NCI-H774 (cell line): ENCODE measurements at regions not wholly inside any gene's neighbourhood (a gene's known extent, or its start where the extent isn't known, plus 50 kb on each side); places are given as distances from the start of the nearest gene placed in this dataset.

ENCODE experiments used
- DNase-seq: peaks from one replicate; lab custom pipeline; 2025; lab: John Stamatoyannopoulos, UW

GRCh38 chr5:164392531-164392930, 887.1 kb downstream of the MAT2B start:
- DNase-seq = no peak

- DNase-seq = no peak
These were observed 889.3 kb downstream of the MAT2B start for GRCh38 chr5:164394686-164395194.

DNA sequence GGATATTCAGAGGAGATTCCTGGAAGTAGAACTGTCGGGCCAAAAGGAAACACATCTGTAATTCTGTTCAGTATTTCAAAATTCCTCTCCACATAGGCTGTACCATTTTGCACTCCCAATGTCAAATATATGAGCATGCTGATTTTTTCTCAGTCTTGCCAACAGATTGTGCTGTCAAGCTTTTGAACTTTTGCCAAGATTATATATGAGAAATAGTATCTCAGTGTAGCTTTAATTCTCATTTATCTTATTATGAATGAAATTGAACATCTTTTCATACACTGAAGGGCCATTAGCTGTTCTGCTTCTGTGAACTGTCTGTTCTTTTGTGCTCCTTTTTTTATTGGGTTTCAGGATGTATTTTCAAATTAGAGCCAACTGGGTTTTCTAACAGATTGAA, 907.1 kb downstream of the MAT2B start:
- no peak for DNase-seq

GRCh38 chr5:164420161-164420560, 914.7 kb downstream of the MAT2B start:
- no peak for DNase-seq

- no peak for DNase-seq
These were observed 917.0 kb downstream of the MAT2B start for GRCh38 chr5:164422400-164422799.

- DNase-seq = no peak
These were observed 926.4 kb downstream of the MAT2B start for GRCh38 chr5:164431634-164432304.

DNA sequence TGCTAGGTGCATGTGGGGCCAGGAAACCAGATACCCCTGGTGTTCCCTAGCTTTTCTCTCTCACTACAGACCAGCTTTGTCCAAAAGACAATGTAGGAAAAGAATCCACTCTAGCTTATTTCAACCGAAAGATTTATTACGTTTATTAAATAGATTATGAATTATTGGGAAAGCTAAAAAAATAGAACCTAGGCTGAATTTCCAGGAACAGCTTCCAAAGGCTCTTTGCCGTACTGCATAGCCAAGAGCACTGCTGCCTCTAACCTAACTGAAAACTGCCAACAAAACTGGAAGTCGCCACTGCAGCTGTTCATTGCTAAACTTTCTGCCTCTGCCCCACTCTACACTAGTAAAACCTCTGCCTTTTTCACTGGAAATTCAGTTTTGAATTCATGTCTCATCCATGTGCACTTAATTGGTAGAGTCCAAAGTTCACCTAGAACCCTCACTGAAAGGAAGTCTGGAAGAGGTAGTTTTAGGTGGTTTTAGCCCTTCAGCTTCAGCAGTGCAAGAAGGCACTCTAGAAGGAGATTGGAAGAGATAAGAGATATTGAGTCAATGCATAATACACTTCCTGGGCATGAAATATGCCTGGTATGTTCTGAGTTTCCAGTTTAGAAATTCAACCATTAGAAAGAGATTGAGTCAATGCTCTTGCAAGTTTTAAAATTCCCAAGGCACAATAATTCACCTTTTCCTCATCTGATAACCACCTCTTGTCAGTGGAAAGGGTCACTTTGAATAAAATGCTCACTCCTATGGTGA, 927.9 kb downstream of the MAT2B start:
- no peak for DNase-seq

GRCh38 chr5:164435576-164435975, 930.2 kb downstream of the MAT2B start:
- DNase-seq = no peak

DNA sequence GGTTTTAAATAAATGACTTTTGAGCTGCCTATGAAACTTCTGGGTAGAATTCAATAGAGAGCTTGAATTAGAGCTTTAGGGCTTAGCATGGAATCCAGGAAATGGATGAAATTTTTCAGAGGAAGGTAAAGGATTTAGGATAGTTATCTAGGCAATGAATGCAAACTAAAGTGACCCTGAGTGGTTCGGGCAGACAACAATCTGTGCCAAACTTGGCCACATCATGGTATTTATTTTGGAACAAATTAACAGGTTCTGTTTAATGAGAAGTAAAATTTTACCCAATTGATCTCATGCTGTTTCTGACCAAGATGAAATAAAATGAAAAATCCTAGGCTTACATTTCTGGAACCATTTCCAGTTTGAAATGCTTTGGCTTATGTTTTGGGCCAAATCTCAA, 934.4 kb downstream of the MAT2B start:
- DNase-seq = no peak

DNA sequence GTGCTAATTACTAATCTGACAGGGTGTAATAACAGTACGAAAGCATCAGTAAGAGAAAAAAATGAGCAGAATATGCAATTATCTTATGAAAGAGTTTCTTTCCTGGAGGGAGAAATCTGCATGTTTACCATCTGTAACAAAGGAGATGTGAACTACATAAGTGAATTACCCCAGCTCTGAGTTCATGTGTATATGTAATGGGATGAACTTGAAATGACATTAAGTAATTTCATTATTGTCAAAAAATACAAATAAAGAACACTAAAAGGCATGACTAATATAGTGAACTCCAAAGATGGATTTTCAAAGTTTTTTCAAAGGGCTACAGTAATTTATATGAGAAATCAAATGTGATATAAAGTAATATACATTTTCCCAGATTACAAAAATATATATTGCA, 944.0 kb downstream of the MAT2B start:
- DNase-seq = no peak

DNA sequence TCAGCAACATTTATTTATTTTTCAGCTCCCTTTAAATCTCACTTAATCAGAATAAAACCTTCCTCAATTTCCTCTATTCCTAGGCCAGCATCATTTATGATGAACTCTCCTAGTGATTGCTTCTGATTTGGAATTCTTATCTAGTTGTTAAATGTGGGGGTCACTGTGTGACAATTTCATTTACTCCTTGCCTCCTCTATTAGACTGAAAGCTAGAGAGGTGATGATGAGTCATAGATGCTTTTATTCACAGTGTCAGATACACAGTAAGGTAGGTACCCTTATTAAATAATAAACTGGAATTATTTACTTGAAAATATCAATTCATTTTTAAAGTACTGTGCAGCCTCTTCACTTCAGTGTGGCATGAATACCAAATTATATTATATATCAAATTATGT, 960.6 kb downstream of the MAT2B start:
- DNase-seq = no peak

DNA sequence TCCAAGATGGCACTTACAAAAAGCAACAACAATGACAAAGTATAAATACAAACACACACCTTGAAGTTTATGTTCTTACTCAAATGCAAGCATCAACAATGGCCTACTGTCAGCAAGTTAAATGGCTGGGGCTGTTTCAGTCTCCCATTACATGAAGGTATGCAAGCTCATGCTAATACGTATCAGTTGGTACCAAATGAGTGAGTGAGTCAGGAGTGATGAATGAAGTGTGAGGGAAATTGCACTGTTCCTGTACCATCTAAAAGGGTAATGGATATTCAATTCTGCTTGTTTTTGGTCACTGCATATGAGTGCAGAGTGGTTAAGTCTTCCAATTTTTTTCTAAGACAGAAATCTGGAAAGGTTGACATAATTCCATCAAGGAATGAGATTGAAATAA, 964.9 kb downstream of the MAT2B start:
- no peak for DNase-seq

DNA sequence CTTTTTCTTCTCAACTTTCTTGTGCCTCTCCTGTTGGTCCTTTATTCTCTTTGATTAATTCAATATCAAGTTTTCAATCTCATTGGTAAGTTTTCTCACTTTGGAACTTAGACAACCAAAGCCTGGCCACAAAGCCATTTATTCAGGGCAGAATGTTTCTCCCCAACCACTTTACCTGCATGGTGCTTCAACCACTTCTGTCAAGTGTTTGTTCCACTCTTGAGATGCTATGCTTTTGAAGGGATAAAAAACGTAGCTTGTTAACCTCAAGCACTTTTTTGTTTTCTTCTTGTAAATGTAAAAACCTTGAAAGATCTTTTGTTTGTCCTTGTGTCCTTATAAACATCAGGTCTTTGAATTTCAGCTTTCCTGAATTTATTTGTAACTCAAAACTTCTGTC, 966.7 kb downstream of the MAT2B start:
- peak; percentile 3 for DNase-seq

- peak; percentile 3 for DNase-seq
These were observed 970.0 kb downstream of the MAT2B start for GRCh38 chr5:164475339-164475977.

- no peak for DNase-seq
These were observed 975.9 kb downstream of the MAT2B start for GRCh38 chr5:164481270-164481669.

- no peak for DNase-seq
These were observed 976.9 kb downstream of the MAT2B start for GRCh38 chr5:164482351-164482750.

GRCh38 chr5:164484948-164485347, 979.5 kb downstream of the MAT2B start:
- no peak for DNase-seq

DNA sequence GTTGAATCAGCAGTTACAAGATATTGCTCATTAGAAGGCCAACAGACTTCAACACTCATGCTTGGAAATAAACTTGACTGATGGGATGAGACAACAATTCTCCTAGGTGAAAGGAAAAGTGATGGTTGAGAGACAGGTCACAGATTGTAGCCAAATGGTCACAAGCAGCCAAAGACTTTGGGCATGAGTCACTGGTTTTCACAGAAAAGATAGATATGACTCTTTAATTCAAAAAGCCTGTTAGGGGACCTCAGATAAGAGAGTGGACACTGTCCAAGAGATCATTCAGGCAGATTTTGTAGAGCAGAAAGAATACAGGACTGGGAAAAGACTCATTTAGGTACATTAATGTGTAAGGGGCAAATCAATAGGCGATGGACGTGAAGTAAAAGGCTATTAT, 982.5 kb downstream of the MAT2B start:
- no peak for DNase-seq

DNA sequence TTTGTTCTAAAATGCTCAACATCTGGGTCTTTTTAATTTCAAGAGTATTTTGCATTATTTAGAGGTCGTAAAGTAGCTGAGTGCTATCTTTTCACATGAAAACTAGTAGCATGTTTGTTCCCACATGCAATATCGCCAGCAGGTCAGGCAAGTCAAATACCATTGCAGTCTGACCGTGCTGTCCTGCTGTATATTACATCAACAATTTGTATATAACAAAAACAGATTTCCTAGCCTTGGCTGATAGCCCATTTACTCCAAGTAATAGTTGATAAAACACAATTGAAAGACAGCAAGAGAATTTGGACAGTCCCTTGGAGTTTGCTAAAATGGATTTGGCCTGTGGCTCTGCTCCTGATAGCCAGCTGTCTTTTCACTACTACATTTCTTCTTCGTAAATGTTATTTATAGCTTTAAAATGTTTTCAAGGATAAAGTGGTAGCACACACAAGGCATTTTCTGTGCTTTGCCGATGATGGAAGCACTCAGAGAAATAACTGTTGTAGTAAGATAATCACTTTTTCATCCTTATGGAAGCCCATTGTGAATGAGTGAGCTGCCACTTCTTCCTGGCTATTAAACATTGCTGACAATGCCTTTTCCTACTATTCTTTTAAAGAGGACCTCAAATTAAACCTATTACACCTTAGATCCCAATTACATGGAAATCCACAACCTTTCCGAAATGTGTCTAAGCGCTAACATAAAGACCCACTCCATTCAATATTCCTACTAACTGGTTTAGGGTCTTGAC, 992.1 kb downstream of the MAT2B start:
- DNase-seq = no peak

DNA sequence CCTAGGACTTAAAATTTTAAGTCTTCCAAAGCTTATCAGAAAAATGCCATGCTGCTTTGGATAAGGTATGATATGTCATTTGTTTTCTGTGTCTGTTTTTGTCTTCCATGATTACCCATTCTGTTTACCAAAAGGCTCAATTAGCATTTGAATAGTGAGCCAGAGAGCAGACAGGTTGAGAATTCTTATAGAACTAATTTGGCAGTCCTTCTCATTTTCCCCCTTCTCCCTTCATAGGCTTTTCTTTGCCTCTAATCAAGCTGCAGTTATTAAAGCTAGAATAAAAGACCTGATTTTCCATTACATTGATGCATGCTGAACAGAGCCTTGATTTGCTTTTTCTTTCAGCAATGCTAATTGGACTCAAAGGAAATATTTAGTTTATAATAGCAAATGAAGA, 993.0 kb downstream of the MAT2B start:
- no peak for DNase-seq

GRCh38 chr5:164500856-164501255, 995.4 kb downstream of the MAT2B start:
- no peak for DNase-seq

GRCh38 chr5:164501344-164501743, 995.9 kb downstream of the MAT2B start:
- no peak for DNase-seq
